ENCODE measurements at regions not wholly inside any gene's neighbourhood (a gene's known extent, or its start where the extent isn't known, plus 50 kb on each side); places are given as distances from the start of the nearest gene placed in this dataset.

GRCh38 chrX:140920416-140920815 is 82.0 kb upstream of the SPANXB1 start:
- TF ChIP-seq CTCF (IDR thresholded peaks at IDR 0.05), result no peak
- no peak for TF ChIP-seq POLR2A (IDR thresholded peaks at IDR 0.05)
